Breast epithelium (tissue), 4 donors: ENCODE measurements at regions not wholly inside any gene's neighbourhood (a gene's known extent, or its start where the extent isn't known, plus 50 kb on each side); places are given as distances from the start of the nearest gene placed in this dataset.

Experiments used
- DNase-seq, 2 donors: peaks; one replicate each; pipeline ENCODE4 v3.0.0-alpha.2; 2019; ENCODE audit warnings: low spot score in 2 of 2
- H3K27ac ChIP-seq, 2 donors: fragments of 200-600 bp; sonication (generic) in 1 of 2; one replicate each; pipeline ENCODE4 v1.5.1; 2016 to 2019; ENCODE audit warnings: mild to moderate bottlenecking in 1 of 2
- H3K27me3 ChIP-seq, 2 donors: fragments of 200-600 bp; sonication (generic) in 1 of 2; one replicate each; pipeline versions ENCODE4 v1.5.1 to v1.6.0; 2017 to 2019; ENCODE audit warnings: control low read depth in 1 of 2, mild to moderate bottlenecking in 1 of 2
- H3K36me3 ChIP-seq: fragments of 200-600 bp; one replicate; pipeline ENCODE4 v1.5.1; 2019
- H3K4me1 ChIP-seq, 2 donors: fragments of 200-600 bp; sonication (generic); one replicate each; pipeline ENCODE4 v1.5.1; 2016 to 2019; ENCODE audit warnings: control low read depth in 1 of 2
- H3K4me3 ChIP-seq, 3 donors: fragments of 200-600 bp; sonication (generic); 1 replicate in 2 of 3; 2 replicates in 1 of 3; pipeline ENCODE4 v1.5.1; 2016 to 2019; ENCODE audit warnings: mild to moderate bottlenecking in 3 of 3, moderate library complexity in 2 of 3
- H3K9me3 ChIP-seq, 2 donors: fragments of 200-600 bp; sonication (generic) in 1 of 2; one replicate each; pipeline ENCODE4 v1.5.1; 2016 to 2019; ENCODE audit warnings: control low read depth in 1 of 2
- POLR2A ChIP-seq: fragments of 450-650 bp; IDR thresholded peaks from one replicate; pipeline ENCODE4 v1.6.1; 2016; ENCODE audit warnings: antibody characterized with exemption, mild to moderate bottlenecking, moderate library complexity
- POLR2AphosphoS5 ChIP-seq, 3 donors: sonication (generic); formaldehyde crosslinking; IDR thresholded peaks; one replicate each; pipeline ENCODE4 v1.6.1; 2017; ENCODE audit warnings: antibody characterized with exemption in 3 of 3
- intact Hi-C: fragments of 100-400 bp; cut with DNase I; formaldehyde crosslinking; loops from one replicate; pipeline ENCODE4 v1.15.1; 2023; ENCODE audit warnings: low total_unique reads
- TF ChIP-seq, protein P1 (sequence below), 3 donors: fragments of 450-650 bp; IDR thresholded peaks; one replicate each; pipeline ENCODE4 v1.5.1; 2016 to 2017; ENCODE audit warnings: antibody characterized with exemption in 3 of 3, mild to moderate bottlenecking in 3 of 3, moderate library complexity in 3 of 3

DNA sequence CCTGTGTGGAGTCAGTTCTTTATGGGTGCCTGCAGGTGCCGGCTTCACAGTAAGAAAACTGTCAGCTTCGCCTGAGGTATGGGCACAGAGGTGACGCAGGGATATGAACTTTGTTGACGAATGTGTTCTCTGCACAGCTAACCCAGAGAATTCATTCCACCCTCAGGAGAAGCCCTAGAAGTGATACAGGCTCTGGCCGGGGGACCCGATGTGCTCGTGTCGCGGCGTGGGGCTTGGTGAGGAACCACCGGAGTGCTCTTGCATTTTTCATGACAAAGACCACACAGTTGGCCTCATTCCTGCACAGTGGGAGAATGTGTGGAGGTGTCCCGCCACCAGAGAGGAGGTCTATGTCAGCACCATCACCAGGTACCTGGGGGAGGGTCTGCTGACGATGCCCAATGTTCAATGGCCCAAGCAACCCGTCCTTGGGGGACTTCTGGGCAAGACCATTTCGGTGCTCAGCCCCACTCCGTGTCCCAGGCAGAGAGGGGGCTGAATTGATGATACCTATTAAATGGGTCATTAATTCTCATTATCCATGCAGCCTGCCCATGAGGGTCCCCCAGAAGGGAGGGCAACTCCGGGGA is 147.5 kb upstream of the RTL1 start:
- Histone ChIP-seq H3K4me3 (no peak overlapping the region), H3K9me3 (no peaks in the 10 kb centered on the region), H3K36me3 (no peaks in the 10 kb centered on the region), H3K27ac (no peak overlapping the region), H3K27me3 (no peaks in the 10 kb centered on the region), H3K4me1 (no peaks in the 10 kb centered on the region)
- no peak for DNase-seq
- TF ChIP-seq POLR2AphosphoS5 (IDR thresholded peaks at IDR 0.05) (no peak), POLR2A (no peak)
- TF ChIP-seq, protein P1, sequence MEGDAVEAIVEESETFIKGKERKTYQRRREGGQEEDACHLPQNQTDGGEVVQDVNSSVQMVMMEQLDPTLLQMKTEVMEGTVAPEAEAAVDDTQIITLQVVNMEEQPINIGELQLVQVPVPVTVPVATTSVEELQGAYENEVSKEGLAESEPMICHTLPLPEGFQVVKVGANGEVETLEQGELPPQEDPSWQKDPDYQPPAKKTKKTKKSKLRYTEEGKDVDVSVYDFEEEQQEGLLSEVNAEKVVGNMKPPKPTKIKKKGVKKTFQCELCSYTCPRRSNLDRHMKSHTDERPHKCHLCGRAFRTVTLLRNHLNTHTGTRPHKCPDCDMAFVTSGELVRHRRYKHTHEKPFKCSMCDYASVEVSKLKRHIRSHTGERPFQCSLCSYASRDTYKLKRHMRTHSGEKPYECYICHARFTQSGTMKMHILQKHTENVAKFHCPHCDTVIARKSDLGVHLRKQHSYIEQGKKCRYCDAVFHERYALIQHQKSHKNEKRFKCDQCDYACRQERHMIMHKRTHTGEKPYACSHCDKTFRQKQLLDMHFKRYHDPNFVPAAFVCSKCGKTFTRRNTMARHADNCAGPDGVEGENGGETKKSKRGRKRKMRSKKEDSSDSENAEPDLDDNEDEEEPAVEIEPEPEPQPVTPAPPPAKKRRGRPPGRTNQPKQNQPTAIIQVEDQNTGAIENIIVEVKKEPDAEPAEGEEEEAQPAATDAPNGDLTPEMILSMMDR (IDR thresholded peaks at IDR 0.05) = no peak
- intact Hi-C loops = no loop called here

DNA sequence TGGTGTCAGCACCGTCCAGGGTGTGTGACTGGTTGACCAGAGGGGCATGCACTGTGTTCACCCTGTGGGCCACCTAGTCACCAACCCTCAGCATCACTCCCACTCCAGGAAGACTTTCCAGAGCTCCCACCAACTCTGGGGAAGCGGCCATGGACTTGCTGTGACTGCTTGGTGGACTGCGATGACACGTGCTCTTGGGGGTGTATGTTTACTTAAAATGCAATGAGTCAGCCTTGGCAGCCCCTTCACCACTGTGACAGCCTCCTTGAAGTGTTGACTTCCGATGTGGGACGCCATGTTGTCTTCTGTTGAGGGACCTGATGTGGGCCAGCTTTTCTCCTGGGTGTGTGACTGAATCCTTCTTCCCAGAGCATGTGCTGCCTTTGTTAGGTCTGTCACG is 151.1 kb upstream of the RTL1 start:
- Histone ChIP-seq H3K27ac (no peak overlapping the region), H3K36me3 (no peaks in the 10 kb centered on the region)
- DNase-seq = no peak

DNA sequence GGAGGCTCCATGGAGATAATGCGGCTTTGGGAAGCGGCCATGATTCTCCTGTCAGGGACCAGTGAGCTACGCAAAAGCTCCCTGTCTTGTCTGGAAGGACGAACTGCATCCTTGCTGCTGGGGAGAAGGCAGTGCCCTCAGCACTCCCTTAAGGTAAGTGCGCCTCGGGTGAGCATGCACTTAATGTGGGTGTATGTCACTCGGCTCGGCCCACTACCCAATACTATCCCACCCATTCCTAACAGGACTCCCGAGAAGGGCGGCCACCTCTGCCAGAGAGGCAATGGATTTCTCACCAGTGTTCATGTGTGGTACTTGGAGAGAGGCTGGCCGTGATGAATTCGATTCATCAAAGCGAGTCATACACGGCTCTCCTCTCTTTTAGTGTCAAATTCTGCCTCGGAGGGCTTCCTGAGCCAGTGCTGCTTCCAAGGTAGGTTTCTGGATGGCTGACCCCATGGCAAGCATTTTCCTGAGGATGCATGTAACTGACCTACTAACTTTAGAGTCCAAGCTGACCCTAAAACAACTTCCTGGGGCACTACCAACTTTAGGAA is 151.7 kb upstream of the RTL1 start:
- Histone ChIP-seq H3K4me3 (no peak overlapping the region), H3K36me3 (no peaks in the 10 kb centered on the region), H3K27ac (no peak overlapping the region), H3K4me1 (no peaks in the 10 kb centered on the region), H3K27me3 (no peaks in the 10 kb centered on the region), H3K9me3 (peaks cover 0 to 5% of the 10 kb centered on the region in 2 donors)
- DNase-seq = no peak
- no peak for TF ChIP-seq POLR2AphosphoS5 (IDR thresholded peaks at IDR 0.05)
- TF ChIP-seq, protein P1 (IDR thresholded peaks at IDR 0.05) = no peak
- no peak for TF ChIP-seq POLR2A
- intact Hi-C loops = no loop called here

More for the DNA sequence above, 151.1 kb upstream of the RTL1 start:
- Histone ChIP-seq H3K4me1 (no peaks in the 10 kb centered on the region), H3K9me3 (peaks cover 0 to 5% of the 10 kb centered on the region in 2 donors), H3K27me3 (no peaks in the 10 kb centered on the region), H3K4me3 (no peak overlapping the region)
- intact Hi-C loops = no loop called here
- TF ChIP-seq, protein P1 (IDR thresholded peaks at IDR 0.05) = no peak
- TF ChIP-seq POLR2A (no peak), POLR2AphosphoS5 (IDR thresholded peaks at IDR 0.05) (no peak)

DNA sequence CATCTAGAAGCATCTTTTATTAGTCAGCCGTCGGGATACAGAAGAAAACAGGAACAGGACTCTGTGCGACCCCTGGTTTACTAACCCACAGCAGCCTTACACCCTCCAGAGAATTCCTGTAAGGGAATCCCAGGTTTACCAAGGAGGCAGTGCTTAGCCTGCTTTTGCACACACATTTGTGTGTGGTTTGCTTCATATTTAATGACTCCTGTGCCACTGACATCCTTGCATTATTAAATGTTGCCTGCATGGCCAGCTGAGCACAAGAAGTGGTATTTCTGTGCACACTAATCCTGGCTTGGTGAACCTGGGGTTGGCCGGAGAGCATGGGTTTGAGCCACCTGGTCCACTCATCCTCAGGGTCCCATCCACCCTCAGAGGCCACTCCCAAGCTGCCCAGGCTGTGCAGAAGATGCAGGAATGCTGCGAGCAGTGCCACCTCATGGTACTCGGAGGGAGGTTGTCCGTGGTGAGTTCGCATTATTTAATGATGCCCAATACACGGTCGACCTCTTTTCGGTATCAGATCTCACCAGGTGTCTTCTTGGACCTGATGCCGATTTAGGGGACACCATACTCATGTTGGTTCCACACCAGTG is 152.4 kb upstream of the RTL1 start:
- Histone ChIP-seq H3K27me3 (no peaks in the 10 kb centered on the region), H3K4me1 (no peaks in the 10 kb centered on the region), H3K27ac (no peak overlapping the region), H3K36me3 (no peaks in the 10 kb centered on the region), H3K4me3 (no peak overlapping the region), H3K9me3 (peaks cover 0 to 5% of the 10 kb centered on the region in 2 donors)
- no peak for DNase-seq
- intact Hi-C loops = no loop called here
- TF ChIP-seq POLR2A = no peak
- TF ChIP-seq POLR2AphosphoS5 (IDR thresholded peaks at IDR 0.05) = no peak
- TF ChIP-seq, protein P1 (IDR thresholded peaks at IDR 0.05) = no peak

DNA sequence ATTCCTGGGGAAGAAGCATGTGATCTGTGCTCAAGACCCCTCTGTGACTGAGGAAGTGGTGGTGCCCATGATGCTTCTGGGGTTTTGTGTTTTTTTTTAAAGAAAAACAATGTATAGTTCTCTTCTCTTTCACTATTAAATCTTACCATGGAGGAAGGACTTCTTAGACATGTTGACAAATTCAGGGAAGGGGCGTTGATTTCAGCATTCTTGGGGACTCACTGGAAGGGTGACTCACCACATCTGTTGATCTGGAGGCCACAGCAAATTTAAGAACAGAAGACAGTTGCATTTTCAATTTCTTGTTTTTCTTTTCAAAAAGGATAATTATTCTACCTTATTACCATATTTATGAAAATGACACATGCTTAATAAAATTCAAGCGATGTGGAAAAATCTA is 152.9 kb upstream of the RTL1 start:
- intact Hi-C loops = no loop called here
- TF ChIP-seq POLR2AphosphoS5 (IDR thresholded peaks at IDR 0.05) (no peak), POLR2A (no peak)
- TF ChIP-seq, protein P1 (IDR thresholded peaks at IDR 0.05) = no peak
- H3K4me3 ChIP-seq = no peak overlapping the region
- H3K27ac ChIP-seq = no peak overlapping the region
- H3K4me1 ChIP-seq = no peaks in the 10 kb centered on the region
- H3K9me3 ChIP-seq = peaks cover 0 to 5% of the 10 kb centered on the region in 2 donors
- no peaks in the 10 kb centered on the region for H3K36me3 ChIP-seq
- H3K27me3 ChIP-seq = no peaks in the 10 kb centered on the region
- no peak for DNase-seq
